Fibroblast of mammary gland (primary cell): ENCODE measurements at regions not wholly inside any gene's neighbourhood (a gene's known extent, or its start where the extent isn't known, plus 50 kb on each side); places are given as distances from the start of the nearest gene placed in this dataset.

Experiments used
- DNase-seq: peaks from one replicate; pipeline ENCODE4 v3.0.0-alpha.2; 2010; ENCODE audit warnings: low read depth
- H3K4me3 ChIP-seq: 2 replicates; pipeline ENCODE4 v1.5.1; 2011; ENCODE audit warnings: low read depth, mild to moderate bottlenecking, low read length, moderate library complexity; ENCODE audit not compliant: control insufficient read depth
- CTCF ChIP-seq: conservative IDR thresholded peaks from 2 replicates; pipeline ENCODE4 v1.5.1; 2011; ENCODE audit warnings: low read depth, low read length, inconsistent platforms; ENCODE audit not compliant: control insufficient read depth, insufficient read depth

- DNase-seq = no peak
Measured at GRCh38 chr10:125555267-125555666, 127.7 kb downstream of the TEX36 start.

DNA sequence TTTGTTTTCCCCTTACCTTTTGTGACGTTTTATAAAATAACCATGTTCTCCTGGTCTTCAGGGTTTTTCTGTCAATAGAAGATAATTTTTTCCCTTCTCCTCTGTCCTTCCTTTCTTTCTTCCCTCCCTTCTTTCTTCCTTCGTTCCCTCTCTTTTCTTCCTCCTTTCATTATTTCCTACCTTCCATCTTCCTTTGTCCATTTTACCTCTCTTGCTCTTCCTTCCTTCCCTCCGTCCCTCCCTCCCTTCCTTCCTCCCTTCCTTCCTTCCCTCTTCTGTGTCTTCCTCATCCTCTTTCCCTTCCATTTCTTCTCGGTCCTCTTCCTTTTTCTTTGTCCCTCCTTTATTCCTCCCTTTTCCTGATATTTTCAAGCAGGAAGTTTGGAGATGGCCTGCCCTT, 128.2 kb downstream of the TEX36 start:
- H3K4me3 ChIP-seq = no peak overlapping the region
- DNase-seq = no peak
- no peak for TF ChIP-seq CTCF

More at GRCh38 chr10:125555267-125555666, 127.7 kb downstream of the TEX36 start:
- TF ChIP-seq CTCF = no peak
- no peak overlapping the region for H3K4me3 ChIP-seq

DNA sequence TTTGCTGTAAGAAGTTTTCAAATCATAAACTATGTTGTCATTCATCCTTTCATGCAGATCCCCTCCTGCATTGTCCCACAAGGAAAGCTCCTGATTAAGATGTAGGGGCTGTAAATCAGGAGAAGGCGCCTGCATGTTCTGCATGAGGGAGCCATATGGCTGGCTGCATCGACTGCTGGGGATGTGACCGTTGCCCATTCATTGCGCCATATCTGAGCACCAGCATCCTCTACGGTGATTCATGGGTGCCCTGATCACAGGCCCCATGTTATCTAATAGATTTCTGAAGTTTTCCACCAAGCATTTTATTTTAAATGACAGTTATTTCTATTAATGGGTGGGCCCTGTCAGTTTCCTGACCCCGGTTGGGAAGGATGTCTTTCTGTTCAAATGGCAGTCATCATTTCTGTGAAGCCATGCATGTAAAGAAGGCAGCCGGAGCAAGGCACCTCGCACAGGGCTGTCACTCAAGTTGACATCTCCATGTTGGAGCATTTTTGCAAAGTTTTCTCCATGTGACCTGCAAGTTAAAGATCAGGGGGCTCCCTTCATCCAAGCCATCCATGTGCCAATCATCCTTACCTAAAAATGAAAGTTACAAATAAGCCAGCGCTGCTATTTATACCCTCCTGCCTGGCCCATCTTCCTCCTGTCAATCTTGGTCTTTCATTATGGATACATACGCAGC, 128.8 kb downstream of the TEX36 start:
- DNase-seq = no peak
- TF ChIP-seq CTCF = no peak
- H3K4me3 ChIP-seq = no peak overlapping the region

GRCh38 chr10:125553091-125553490, 129.9 kb downstream of the TEX36 start:
- no peak for DNase-seq
- no peak overlapping the region for H3K4me3 ChIP-seq
- no peak for TF ChIP-seq CTCF

- no peak for TF ChIP-seq CTCF
- DNase-seq = no peak
- no peak overlapping the region for H3K4me3 ChIP-seq
Measured at GRCh38 chr10:125551247-125551646, 131.7 kb downstream of the TEX36 start.

GRCh38 chr10:125550362-125550761, 132.6 kb downstream of the TEX36 start:
- TF ChIP-seq CTCF = no peak
- H3K4me3 ChIP-seq = no peak overlapping the region
- no peak for DNase-seq

- H3K4me3 ChIP-seq = no peak overlapping the region
- TF ChIP-seq CTCF = no peak
- no peak for DNase-seq
Measured at GRCh38 chr10:125549653-125550052, 133.3 kb downstream of the TEX36 start.
